SU-DHL-6 (cell line): ENCODE measurements at regions not wholly inside any gene's neighbourhood (a gene's known extent, or its start where the extent isn't known, plus 50 kb on each side); places are given as distances from the start of the nearest gene placed in this dataset.

Experiments
- EZH2phosphoT487 ChIP-seq: fragments of 200-600 bp; sonication (generic), shearing (Covaris generic); conservative IDR thresholded peaks from 2 replicates; pipeline ENCODE4 v1.6.1; 2018; ENCODE audit warnings: mild to moderate bottlenecking, antibody characterized with exemption, low read length, moderate library complexity, mixed read lengths
- TF ChIP-seq, protein P1 (sequence below): fragments of 200-600 bp; sonication (generic); IDR thresholded peaks from one replicate; pipeline ENCODE4 v1.5.1; 2017; ENCODE audit warnings: antibody characterized with exemption, mild to moderate bottlenecking, low read length, moderate library complexity; ENCODE audit not compliant: insufficient read depth, poor library complexity, severe bottlenecking

DNA sequence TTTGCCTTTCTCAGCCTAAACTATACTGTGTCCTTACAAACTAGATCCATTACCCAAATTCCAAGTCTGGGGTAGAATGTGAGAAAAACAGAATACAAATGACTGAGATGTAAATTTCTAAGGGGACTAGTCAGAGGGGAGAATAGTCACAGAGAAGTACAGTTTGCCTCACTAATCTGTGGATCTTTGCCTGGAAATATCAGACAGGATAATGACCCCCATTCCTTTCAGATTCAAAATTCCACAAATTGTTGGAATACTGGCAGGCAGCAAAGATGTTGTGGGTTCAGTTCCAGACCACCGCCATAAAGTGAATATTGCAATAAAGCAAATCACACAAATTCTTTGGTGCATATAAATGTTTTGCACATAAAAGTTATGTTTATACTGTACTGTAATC lies 762.8 kb upstream of the NR2F2 start:
- TF ChIP-seq, protein P1, sequence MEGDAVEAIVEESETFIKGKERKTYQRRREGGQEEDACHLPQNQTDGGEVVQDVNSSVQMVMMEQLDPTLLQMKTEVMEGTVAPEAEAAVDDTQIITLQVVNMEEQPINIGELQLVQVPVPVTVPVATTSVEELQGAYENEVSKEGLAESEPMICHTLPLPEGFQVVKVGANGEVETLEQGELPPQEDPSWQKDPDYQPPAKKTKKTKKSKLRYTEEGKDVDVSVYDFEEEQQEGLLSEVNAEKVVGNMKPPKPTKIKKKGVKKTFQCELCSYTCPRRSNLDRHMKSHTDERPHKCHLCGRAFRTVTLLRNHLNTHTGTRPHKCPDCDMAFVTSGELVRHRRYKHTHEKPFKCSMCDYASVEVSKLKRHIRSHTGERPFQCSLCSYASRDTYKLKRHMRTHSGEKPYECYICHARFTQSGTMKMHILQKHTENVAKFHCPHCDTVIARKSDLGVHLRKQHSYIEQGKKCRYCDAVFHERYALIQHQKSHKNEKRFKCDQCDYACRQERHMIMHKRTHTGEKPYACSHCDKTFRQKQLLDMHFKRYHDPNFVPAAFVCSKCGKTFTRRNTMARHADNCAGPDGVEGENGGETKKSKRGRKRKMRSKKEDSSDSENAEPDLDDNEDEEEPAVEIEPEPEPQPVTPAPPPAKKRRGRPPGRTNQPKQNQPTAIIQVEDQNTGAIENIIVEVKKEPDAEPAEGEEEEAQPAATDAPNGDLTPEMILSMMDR: no peak
- TF ChIP-seq EZH2phosphoT487: no peak
